HuH-7 (cell line): ENCODE measurements at regions not wholly inside any gene's neighbourhood (a gene's known extent, or its start where the extent isn't known, plus 50 kb on each side); places are given as distances from the start of the nearest gene placed in this dataset.

Experiments
- DNase-seq: peaks from one replicate; pipeline ENCODE4 v3.0.0; 2011; ENCODE audit warnings: low spot score

DNA sequence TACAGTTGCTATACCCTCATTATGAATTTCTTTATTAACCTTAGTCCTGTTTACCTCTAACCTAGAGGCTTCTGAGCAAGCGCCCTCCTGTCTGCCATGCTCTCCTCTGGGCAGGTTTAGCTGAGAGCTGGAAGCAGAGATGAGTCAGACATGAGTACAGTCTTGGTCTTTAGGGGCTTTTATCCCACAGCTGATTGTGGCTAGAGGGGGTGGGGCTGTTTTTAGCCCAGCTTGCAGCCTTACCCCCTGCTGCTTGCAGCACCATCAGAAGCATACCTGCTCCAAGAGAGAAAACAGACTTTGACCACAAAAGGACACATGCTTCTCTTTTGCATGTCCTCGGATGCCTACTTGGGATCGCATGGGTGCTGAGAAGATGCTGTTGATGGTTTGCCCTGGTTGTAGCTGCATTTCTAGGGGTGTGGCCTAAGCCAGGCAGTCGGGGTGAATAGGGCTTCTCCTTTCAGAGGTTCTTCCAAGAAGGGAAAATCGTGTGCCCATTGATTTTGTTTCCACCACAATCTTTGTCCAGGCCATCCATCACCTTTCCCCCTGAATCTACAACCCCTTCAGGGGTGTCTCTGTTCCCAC lies 115.0 kb upstream of the LGALSL start:
- DNase-seq: no peak

DNA sequence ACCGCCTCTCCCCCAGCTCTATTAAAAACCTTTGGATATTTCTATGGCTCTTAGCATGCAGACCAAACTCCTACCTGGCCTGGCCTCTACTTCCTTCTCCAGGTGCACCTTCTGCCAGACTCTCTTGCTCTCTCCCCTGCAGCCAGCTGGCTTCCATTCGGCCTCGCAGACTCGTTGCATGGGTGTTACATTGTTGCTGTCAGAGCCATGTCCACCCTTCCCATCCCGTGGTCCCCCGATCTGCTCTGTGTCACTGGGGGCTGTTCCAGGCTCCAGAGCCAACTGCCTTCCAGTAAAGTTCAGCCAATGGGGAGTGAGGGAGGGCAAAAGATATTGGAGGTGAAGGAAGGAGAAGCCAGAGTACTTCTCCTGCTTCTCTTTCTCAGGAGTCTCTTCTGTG lies 112.5 kb upstream of the LGALSL start:
- DNase-seq: no peak

DNA sequence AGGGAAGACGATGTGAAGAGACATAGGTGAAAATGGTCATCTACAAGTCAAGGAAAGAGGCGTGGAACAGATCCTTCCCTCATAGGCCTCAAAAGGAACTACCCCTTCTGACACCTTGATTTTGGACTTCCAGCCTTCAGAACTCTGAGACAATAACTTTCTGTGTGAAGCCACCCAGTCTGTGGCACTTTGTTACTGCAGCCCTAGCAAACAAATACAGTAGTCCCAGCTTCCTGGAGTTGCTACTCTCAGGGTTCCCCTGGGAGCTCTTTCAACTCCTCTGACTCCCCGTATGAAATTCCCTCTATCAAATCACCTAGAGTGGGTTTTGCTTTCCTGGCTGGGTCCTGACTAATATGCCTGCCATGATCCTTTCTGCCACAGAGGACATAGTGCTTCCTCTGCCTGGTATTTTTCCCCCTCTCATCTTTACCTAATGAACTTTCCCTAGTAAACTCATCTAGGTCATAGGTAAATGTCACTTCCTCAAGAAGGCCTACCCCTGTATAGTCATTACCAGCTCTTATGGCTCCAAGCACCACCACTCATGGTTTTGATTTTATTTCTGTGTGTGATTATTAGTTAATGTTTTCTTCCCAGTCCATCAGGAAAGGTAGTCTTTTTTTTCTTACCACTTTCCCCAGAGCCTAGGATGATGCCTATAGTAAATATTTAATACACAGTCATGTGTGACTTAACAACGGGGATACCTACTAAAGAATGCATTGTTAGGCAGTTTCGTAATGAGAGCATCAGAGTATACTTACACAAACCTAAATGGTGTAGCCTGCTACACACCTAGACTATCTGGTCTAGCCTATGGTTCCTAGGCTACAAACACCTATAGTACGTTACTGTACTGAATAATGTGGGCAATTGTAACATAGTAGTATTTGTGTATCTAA lies 111.5 kb upstream of the LGALSL start:
- no peak for DNase-seq

DNA sequence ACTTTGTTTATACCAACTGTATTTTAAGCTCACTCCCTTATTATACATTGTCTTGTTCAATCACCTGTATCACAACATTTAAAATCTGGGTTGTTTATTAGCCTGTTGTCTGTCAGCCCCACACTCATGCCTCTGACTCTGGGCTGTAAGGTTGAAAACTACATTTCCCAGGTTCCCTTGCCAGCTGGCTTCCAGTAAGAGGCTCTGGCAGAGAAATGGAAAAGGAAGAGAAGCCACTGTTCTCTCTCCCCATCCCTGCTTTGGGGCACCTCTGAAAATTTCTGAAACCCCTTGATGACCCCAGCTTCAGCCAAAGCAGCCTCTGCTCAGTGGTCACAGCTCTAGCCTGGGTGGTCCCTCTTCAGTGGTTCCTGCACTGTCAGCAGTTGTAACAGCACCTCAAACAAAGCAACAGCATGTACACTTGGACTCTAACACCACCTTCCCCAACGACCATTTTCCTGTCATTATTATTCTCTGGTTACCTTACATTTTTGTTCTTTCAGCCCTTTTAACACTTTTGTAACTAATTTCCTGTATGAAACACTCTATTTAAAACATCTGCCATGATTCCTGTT lies 108.9 kb upstream of the LGALSL start:
- no peak for DNase-seq

DNA sequence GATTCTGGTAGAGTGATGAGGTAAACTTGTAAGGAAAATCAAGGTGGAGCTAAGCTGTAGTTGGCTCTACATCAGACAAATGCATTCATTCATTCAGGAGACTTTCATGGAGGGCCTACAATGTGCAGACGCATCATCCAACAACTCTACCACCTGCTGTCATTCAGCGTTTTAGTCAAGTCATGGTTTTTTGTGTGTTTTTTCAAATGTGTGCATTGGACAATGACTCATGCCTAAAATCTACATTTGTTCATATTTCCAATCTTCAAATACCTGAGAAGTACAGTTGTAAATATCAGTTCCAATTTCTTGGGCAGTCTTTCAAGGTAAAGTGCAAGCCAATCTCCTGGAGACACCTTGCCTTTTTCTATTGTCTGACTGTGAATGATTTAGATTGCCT lies 108.0 kb upstream of the LGALSL start:
- no peak for DNase-seq

DNA sequence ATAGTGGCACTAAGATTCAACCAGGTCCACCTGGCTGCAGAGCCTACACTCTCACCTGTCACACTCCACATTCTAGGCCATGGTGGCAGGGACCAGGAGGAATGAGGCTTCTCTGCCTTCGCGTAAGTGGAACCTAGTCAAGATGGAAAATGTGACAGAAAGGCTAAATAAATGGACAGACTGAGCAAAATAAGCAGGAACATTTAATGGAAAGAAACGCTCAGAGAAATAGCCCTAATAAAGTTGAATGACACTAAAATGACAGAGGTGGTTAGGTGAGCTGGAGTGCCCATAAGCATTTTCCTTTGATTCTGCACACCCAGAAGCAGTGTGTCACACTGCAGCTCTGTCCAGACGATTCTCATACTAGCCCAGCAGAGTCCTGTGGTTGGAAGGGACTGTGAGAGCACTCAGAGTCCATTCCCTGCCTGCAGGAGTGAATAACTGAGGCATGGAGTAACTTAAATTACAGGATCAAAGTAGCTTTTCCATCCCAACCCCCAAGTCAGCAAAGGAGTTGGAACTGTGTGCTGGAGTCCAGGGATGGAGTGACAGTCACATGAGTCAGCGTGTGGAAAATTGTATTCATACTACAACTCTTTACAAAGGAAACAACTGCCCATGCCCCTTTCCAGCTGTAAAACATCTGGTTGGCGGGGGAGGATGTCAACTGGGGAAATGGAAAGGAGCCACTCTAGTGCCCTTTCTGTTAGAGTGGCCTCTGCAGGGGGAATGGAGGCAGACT lies 105.4 kb upstream of the LGALSL start:
- no peak for DNase-seq

DNA sequence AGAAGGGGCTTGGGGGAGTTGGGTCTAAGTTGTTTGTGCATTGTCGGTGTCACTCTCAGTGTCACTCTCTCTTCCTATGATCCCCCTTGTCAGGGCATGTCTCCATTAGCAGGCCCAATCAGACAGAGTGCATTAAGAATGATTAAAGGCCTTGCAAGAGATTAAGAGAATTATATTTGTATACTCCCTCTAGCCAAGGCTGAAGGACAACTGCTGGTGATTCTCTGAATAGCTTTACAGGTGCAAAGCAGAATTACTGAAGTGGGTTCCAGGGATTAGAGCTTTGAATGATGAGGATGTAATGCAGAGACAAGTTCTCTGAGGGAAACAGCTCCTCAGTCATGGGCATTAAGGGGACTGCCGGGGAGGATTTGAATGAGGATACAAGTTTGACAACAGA lies 104.8 kb upstream of the LGALSL start:
- DNase-seq: no peak

DNA sequence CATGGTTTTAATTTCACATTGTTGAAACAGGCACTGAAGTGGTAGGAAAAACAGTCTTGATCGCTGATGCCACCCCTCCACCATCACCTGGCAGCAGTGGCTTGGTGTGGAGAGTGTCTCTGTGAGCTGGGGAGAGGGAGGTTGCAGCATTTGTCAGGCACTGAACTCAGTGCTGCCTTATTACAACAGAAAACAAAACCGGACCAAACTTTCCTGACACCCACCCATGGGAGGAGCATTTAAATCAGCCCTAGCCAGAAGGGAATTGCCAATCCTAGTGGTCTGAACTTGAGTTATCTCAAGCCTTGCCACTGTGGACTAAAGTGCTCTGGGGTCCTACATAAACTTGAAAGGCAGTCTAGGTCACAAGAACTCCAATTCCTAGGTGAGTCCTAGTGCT lies 103.0 kb upstream of the LGALSL start:
- no peak for DNase-seq

DNA sequence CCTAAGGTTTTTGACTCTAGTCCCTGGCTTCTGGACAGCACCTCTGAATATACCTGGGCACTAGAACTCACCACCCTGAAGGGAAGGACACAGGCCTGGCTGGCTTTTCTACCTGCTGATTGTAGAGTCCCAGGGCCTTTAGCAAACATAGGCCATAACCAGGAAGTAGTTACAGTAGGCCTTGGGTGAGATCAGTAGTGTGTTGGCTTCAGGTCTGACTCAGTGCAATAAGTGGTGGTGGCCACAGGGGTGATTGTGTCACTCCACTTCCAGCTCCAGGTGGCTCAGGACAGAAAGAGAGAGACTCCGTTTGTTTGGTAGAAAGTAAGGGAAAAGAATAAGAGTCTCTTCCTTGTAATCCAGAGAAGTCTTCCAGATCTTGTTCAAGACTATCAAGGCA lies 101.7 kb upstream of the LGALSL start:
- DNase-seq: no peak

DNA sequence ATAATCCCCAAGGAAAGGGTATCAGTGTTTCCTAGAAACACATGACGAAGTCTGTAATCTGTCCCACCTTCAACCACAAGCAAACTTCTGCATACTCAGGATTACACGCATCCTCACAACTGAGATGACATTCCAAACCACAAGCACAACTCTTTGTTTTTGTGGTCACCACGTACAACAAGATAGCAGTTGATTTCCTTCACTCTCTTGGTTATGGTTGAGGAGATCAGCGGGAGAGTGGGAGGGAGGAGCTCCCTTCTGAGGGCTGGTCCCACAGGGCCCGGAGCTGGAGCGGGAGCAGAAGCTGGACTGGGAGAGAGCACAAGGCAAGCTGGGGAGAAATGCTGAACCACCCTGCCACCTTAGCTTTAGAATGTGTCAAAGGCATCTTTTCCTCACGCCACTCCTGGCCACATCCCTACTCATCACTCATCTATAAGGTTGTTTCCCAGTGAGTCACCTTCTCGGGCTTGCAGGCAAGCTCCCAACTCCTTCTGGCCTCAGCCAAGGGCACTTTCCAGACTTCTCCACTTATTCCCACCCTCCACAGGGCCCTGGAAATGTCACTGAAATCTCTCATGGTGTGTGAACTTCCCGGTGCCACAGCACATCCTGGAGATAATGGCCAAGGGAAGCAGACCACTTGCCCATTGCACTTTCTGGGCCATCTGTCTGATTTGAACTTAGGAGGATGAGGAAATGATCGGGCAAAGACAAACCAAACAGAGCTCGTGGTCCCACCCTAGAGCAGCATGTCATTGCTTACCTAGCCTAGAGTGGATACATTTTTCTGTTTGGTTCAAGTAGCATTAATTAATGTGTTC lies 98.9 kb upstream of the LGALSL start:
- no peak for DNase-seq

DNA sequence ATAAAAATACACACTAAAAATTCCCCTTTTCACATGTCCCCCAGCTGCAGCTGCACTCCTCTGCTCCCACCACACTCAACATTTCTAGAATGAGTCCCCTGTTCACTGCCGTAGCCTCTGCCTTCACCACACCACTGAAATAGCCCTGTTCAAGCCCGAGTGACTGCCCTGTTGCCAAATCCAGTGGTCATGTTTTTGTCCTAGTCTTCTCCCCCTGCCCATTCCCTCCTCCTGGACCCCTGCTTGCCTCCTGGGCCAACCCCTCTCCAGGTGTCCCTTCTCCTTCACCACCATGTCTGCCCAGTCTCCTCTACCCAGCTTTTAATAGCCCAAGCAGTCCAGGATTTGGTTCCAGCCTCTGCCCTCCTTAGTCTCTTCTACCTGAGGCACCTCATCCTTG lies 97.1 kb upstream of the LGALSL start:
- no peak for DNase-seq

DNA sequence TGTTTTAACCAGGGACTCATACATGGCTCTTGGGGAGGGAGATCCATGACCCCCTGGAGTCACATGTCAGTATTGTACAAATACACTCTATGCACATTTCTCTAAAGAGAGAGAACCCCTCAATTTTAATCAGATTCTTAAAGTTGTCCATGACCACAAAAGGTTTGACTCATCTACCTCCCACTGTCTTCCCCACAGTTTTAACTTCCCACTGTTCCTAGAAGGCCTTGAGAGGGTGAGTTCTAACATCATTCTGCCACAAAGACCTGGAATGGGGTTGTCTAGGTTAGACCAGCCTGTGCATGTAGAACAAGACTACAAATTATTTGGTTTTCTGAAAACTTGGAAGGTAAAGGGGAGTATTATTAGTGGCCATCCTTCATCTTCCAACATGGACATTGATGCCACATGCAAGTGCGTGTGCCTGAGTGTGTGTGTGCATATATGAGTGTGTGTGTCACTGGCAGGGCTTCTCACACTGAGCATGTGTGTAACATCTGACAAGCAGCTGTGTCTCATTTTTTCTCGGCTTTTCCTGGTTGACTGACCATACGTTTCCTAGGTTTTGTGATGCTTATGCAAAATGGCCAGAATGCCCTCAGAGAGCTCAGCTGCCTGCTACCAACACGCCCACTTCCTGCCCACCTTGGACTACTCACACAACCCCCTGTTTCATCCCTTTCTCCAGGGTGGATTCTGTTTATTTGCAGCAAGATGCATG lies 94.6 kb upstream of the LGALSL start:
- no peak for DNase-seq

DNA sequence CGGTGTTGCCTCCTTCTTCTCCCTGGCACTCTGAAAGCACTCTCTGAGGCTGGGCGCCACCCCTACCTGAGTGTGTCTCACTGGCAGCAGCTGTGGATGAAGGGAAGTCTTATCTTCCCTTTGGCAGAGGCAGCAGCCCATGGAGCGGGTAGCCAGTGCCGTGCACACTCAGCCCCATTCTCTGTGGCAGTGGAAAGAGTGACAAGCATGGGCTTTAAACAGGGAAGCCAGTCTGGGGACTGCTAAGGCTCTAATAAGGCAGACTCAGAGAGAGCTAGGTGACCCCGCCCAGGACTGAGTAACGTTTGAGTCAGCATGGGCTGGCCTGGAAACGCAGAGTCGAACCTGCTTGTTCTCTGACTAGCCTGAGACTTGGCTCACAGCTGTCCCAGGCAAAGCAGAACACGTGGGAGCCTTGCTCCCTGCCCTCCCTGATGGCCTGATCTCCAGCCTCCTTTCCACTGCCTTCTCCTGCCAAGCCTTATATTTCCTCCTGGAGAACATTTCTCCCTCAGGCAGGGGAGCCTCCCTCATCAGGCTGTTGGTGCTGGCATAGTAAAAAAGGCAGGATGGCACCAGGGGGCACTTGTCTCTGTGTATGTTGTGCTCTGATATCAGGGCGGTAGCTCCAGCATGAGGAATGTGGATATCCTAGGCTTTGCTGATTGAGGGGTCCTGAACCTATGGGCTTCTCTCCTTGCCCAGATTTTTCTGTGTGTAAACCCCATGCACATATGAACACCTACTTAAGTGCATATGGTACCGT lies 93.9 kb upstream of the LGALSL start:
- no peak for DNase-seq

DNA sequence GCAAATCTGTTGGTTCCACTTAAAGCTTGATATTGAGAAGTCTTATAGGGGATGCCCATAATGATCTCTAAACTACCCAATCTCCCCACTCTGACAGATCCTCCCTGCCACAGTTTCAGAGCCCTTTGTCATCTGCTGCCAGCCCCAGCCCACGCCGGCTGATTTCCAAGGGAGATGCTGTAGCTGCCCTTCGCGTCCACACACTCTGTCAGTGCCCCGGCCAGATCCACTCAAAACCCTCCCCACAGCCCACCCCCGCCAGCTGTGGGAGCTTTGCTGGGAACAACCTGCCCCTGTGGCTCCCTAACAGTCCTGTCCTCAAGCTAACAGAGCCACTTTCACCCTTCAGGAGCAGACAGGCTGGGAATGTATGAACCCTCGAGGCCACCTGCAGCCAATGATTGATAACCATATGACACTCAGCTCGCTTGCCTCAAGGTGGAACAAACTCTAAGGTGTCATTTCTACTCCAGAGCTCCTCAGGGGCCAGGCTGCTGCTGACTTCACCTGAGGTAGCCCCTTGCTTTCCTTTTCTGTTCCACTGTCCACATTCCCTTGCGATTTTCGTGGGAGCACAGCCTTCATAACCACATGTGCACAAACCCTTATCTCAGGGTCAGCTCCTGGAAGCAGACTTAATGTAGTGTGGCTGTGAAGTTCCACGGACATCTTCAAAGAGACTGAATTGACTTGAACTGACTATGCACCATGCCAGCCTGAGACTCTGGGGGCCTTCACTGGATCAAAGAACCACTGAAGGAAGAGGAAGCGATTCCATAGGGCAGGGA lies 92.6 kb upstream of the LGALSL start:
- no peak for DNase-seq

DNA sequence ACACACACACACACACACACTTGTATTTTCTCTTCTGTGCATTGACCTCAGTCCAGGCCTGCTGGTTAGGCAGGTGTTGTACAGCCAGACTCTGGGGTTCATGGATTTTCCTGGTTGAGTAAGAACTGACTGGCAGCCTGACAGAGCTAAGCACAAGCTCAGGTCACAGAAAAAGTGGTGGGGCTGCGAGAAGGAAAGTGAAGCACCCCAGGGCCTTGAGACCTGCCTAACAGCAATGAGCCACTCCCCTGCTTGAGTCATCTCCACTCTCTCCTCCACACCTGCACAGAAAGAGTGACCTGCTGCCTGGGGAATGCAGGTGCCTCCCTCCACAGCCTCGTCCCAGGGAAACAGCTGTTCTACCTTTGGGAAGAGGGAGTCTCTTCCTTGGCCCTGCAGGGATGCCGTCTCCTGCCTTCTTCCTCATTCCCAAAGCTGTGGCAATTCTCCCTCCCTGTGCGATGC lies 91.4 kb upstream of the LGALSL start:
- DNase-seq: no peak

DNA sequence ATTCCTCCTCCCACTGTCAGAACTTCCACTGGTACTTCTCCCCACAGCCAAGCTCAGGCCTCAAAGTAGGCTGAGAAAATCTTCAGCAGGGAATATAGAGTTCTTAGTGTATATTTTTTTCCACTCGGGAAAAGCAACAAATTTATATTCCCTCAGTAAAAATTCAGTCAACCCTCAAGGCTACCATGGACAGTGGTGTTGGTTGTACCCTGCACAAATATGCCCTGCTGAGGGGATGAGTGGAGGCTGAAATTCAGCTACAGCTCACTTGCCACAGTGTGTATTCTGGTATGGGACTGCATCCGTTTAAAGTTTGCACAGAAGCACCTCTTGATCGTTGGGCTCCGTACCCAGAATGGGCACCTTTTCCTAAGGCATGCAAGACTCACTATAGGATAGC lies 90.8 kb upstream of the LGALSL start:
- no peak for DNase-seq

DNA sequence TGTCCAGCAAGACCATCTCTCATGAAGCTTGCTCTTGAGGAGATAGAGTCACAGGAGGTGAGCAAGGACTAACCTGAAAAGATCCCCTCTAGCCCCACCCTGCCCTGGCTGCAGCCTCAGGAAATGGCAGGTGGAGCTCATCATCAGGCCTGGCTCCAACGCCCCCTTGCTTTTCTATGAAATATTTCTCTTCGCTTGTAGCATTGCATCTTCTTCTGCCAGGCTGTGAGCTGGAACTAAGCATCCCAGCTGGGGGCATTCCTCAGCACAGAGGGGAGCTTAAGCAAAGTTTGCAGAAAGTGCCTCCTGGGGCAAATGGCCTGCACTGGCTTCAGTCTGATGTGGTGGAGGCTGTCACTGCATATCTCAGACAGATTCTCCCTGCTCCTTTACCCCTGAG lies 90.1 kb upstream of the LGALSL start:
- DNase-seq: no peak

DNA sequence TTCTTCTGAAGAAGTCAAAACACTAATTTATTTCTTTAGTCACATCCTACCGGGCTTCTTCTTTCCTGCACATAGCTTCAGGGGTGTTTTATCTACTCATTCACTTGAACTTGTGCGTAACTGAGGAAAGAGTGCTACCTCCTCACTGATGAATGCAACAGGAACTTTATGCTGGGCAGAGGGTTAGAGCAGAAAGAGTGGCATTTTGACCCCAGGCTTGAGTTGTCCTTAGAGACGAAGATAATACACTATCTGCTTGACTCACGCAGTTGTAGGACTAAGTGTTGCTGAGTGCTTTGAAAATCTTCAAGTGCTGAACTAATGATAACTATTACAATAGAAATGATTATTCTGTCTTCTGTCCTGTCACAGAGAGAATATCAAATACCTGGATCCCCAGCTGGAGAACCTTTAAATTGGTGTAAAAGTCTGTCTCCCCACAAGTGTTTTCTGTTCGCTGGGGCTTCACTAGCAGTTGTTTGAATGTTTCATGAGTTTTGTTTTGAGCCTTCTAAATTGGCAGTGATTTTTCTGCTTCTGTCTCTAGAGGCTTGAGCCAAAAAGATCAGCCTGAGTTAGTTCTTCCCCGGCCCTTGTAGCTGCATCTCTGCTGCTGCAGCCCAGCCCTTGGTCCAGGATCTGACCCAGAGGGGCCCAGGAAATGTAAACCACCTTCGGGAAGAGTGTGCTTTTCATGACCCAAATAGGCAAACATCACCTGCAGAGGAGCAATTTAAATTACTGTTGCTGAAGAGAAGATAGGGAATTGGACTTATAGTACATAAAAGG lies 86.3 kb upstream of the LGALSL start:
- DNase-seq: no peak

DNA sequence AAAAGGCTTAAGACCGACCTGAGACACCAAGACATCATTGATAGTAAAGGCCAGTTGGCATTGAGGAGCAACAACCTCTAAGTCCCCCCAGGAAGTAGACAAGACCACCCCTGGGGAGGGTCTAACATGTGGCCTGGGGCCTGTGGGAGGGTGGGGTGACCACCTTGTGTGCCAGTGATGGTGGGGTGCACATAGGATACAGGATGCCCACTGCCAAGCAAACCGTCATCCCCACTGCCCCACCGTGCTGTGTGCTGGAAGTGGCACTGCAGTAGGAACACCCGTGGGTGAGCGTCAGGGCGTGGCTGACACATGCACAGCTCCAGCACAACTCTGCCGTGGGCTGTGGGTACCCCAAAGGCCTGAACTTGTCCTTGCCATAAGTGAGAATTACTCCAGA lies 84.3 kb upstream of the LGALSL start:
- no peak for DNase-seq
